ENCODE measurements at regions not wholly inside any gene's neighbourhood (a gene's known extent, or its start where the extent isn't known, plus 50 kb on each side); places are given as distances from the start of the nearest gene placed in this dataset.
A peak's percentile ranks its signal among the peaks of the same experiment; 100 is the strongest.
"Not testable (repeated sequence)": the region's sequence is repeated elsewhere in the genome, so short reads cannot be mapped to it uniquely, and the experiment has no call there.

DNA sequence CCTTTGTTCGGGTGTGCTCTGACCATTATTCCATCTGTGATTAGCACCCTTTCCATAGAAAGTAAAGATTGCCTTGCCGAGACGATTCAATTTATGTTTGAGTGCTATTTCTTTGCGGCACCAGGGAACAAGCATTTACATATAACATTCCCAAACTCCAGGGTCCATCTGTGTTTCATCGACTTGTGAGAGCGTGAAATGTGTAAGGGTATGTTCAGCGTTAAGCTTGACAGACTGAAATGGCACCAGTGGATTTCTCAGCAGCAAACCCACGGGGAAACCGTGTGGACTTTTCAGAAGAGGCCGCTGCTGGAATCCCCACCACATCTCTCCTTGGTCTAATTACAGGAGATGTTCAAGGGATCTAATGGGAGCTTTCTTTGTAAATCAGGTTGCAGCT lies 270.5 kb downstream of the TCERG1L start:
- no peak for DNase-seq

DNA sequence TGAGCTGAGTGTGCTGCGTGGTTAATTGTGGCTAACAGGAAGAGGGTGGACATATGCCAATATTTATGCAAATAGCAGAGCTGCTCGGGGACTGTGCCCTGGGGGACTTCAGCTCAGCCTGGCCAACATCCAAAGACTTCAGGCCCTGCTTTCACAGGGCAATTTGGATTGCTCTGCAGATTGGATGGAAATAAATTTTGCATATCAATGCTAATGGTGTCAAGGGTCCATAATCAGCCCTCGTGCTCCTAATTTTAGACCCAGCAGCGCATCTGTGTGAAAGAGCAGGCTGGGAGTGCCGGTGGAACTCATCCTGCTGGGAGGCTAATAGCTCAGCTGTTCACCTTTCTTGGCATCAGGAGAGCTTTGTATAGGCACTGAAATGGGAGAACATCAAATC lies 270.1 kb downstream of the TCERG1L start:
- DNase-seq = peak; percentile 78

DNA sequence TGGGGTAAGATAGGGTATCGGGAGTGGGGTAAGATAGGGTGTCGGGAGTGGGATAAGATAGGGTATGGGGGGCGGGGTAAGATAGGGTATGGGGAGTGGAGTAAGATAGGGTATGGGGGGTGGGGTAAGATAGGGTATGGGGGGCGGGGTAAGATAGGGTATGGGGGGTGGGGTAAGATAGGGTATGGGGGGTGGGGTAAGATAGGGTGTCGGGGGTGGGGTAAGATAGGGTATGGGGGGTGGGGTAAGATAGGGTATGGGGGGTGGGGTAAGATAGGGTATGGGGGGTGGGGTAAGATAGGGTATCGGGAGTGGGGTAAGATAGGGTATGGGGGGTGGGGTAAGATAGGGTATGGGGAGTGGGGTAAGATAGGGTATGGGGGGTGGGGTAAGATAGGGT lies 269.5 kb downstream of the TCERG1L start:
- not testable (repeated sequence) for DNase-seq

All from COR-L47 (cell line).